CD4-positive, alpha-beta T cell treated with Interleukin-17A for 4 hours (primary cell): ENCODE measurements at regions not wholly inside any gene's neighbourhood (a gene's known extent, or its start where the extent isn't known, plus 50 kb on each side); places are given as distances from the start of the nearest gene placed in this dataset.
"Not testable (repeated sequence)": the region's sequence is repeated elsewhere in the genome, so short reads cannot be mapped to it uniquely, and the experiment has no call there.

Experiments used
- DNase-seq: peaks from one replicate; pipeline ENCODE4 v3.0.0-alpha.2; 2020; ENCODE audit warnings: mixed read lengths

DNA sequence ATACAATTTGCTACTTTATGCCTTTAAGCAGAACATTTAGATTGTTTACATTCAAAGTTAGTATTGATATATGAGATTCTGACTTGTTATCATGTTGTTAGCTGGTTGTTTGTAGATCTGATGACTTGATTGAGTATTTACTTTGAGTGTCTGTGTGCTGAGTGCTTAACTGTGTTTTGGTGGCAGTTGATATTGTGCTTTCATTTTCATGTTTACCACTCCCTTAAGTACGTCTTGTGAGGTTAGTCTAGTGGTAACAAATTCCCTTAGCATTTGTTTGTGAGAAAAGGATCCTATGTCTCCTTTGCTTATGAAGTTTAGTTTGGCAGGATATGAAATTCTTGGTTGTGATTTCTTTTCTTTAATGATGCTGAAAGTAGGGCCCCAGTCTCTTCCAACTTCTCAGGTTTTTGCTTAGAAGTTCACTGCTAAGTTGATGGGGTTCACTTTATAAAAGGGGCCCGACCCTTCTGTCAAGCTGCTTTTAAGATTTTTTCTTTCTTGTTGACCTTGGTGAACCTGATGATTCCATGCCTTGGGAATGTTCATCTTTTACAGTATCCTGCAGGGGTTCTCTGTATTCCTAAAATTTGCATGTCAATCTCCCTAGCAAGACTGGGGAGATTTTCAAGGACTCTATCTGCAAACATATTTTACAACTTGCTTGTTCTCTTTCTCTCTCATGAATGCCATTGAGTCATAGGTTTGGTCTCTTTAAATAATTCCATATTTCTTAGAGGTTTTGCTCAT lies 1095.4 kb upstream of the PCDH20 start:
- no peak for DNase-seq

DNA sequence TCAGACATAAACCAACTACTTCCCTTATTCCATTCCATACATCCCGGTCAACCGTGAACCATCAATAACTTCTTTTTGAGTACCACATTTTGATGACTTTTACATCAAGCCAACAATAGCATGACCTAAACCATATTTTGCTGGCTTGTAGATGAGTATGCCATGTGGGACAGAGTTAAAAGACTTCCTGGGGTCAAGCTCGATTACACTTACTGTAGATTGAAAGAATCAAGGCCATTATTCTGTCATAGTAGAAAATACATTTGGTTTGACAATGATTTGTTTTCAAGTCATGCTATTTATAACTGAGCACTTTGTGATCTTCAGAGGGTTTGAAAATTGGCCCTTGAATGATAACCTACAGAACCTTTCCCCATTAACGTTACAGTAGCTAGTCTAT lies 1086.9 kb upstream of the PCDH20 start:
- DNase-seq, result no peak

DNA sequence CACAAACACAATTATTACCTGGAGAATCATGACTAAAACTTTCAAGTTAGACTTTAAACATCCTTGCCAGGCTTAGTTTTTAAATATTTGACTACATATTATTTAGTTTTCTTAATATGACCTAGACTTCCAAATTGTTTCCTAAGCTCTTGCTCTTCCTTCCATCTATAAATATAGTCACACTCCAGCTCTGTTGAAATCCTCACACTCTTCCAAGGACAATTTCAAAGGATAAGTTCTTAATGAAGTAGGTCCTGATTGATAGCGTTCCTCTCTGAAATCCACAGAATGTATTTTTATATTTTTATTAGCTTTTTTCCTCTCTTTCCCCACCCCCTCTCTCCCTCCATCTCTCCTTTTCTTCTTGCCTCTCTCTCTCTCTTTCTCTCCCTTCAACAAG lies 1074.1 kb upstream of the PCDH20 start:
- no peak for DNase-seq

DNA sequence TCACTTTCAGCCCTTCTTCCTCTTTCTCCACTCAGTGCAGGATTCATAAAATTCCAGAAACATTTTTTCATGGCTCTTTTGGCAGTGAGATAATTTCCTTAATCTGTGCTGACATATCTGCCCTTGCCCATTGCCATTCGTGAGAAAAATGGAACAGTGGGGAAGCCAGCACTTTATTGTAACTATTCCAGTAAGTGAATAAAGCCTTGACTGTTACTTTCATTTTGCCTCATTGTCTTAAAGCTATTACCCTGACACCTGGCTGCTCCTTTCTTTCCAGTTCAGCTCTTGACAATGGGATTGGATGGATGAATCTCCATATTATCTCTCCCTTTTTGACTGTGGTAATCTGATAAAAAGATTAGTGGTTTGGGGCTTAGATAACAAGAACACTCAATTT lies 1068.1 kb upstream of the PCDH20 start:
- no peak for DNase-seq

DNA sequence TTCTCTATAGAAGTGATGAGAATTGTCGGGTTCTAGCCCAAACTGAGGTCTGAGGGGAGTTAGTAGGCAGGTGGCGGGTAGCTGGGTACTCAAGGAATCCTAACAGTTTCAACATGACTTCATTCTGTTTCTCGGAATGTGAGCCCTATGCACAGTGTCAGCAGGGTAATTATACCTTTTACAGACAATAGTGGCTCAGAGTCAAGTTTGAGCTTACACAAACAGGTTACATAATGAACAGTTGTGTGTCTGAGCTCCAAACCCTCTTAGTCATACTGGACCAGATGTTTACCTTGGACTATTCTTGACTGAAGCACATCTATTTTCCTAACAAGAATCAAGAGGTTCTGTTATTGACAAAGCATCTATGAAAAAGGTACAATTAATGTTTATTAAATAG lies 1066.7 kb upstream of the PCDH20 start:
- no peak for DNase-seq

DNA sequence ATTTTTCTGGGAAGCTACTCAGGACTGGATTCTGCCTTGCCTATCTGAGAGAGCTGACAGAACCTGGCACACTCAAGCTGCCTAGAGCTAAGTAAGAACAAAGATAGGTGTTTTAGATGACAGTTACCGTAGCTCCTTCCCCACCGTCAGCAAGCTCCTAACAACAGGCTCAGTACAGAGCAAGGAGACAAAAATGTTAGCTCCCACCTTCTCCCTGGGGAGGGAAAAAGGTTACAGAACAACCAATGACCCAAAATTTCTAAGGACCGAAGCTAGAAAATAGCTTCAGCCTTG lies 1058.2 kb upstream of the PCDH20 start:
- DNase-seq, result no peak

DNA sequence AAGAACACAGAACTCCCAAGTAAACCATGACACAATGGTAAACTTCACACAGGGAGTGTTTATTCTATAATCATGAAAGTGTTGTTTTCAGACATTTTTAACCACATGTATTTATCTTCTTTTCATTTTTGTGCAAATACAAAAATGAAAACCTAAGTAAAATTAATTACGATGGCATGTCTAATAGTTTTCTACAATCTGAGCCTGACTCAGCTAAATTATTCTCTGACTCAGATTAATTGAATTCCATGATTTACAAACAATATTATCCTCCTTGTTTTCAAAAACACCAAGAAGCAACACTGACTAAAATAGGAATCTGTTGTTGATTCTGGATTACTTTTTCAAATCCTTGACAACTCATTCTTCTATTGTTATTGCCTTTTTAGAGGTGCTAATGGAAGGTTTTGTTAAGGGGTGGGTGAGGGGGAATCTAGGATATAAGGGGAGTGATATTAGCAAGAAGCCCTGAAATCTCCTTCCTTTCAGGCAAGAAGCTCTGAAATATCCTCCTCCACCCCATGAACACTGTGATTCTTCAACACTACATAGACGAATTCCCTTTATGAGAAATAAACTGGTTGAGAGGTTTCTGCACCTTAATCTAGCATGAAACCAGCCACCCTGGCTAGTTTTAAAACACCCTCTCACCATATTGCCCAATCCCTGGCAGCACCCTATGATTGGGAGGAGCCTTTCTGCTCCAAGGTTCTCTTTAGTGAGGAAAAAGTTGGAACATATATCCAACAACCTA lies 1057.7 kb upstream of the PCDH20 start:
- no peak for DNase-seq

DNA sequence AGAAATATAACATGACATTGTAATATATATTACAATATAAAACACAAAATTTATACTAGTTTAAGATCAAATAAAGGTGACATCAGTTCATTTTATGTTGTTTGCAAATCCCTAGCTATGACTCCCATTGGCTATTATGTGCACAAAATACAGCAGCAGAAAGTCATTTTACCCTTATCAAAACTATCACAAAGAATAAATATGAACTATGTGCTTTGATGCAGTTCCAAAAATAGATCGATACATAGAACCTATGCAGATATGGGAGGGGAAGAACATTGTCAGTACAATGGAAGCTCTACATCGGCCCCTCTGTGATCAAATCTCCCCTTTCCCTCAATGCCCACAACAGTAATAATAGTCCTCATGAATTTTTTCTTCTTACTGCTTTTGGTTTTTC lies 1038.1 kb upstream of the PCDH20 start:
- no peak for DNase-seq

DNA sequence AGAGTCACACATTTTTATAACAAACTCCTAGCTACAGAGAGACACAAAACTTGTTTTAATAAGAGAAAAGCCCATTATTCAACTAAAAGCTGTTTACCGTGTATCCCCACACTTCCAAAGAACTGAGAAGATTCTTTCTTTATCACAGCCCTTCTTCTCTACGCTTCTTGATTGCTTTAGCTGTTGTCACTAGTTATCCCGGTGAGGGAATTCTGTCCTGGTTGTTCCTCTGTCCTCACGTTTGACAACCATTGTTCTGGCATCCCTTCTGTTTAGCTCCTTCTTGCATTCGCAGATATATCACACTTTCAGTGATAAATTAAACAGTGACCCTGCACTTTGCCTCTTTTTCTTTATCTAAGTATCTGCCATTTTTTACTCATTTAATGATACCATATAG lies 1035.1 kb upstream of the PCDH20 start:
- DNase-seq, result no peak

DNA sequence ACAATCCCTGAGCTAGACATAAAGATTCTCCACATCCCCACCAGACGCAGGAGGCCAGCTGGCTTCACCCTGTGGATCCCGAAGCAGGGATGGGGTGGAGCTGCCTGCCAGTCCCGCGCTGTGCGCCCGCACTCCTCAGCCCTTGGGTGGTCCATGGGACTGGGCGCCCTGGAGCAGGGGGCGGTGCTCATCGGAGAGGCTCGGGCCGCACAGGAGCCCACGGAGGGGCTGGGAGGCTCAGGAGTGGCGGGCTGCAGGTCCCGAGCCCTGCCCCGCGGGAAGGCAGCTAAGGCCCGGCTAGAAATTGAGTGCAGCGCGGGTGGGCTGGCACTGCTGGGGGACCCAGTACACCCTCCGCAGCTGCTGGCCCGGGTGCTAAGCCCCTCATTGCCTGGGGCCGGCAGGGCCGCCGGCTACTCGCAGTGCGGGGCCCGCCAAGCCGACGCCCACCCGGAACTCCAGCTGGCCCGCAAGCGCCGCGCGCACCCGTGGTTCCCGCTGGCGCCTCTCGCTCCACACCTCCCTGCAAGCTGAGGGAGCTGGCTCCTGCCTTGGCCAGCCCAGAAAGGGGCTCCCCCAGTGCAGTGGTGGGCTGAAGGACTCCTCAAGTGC lies 1032.2 kb upstream of the PCDH20 start:
- DNase-seq, result not testable (repeated sequence)

DNA sequence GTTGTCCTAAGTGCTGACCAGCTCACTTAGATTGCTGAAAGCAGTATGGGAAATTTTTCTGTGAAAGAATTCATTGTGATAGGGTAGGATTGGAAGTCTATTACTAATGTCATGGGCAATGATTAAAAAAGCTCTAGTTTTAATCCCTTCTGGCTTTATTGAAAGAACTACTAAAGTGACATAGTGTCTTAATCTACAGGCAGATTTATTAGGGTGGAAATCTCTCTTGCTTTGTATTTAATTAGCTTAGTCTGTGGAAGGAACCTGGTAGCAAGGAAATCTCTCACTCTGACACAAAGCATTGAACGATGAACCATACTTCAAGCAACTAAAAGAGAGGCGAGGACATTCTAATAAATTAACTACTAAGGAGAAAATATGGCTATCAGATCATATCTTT lies 1029.2 kb upstream of the PCDH20 start:
- DNase-seq, result no peak

DNA sequence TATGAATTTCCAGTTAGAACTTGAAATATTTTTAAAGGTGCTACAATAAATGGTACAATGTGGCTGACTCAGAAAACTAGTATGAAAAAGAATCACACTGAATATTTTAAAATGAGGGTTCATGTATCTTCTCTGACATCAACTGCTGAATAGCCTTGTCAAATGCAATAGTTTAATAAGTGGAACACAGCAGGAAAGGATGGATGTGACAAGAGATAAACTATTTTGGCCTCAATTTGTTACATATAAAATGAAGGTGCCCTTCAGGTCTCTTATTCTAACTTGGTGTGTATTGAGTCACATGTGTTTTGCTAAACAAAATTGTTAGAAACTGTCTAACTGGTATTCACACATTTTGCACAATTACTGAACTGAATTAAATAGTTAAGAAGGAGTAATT lies 1018.4 kb upstream of the PCDH20 start:
- no peak for DNase-seq

DNA sequence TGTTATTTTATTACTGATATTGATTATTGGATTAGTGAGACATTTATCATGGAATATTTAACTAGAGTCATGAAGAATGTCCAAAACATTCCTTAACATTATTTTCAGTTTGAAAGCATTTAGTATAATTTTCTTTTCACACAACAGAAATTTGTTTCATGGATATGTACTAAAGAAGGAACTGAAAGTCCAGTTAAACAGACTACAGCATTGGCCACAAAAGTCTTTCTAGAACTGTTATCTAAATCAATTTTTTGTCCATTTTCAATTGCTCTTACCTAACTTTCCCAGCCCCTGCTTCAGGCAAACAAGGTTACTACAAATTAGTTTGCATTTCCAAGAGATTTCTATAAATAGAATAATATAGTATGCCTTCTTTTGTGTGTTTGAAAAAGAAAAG lies 1018.0 kb upstream of the PCDH20 start:
- DNase-seq, result no peak

DNA sequence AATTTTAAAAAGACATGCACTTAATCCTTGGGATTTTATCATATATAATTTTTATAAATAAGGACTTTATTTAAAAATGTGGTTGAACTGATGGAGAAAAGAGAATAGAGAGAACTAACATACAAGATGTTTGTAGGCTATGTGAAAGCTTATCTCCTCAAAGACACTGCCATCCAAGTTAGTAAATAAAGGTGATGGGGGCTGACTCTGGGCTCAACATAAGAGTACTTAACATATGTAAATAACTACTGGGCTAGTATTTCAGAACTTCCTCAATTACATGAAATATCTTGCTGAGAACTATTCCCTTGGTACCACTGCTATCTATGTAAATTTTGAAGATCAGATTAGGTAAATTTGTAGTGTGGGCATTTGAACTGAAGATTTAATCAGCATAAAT lies 1017.3 kb upstream of the PCDH20 start:
- no peak for DNase-seq

DNA sequence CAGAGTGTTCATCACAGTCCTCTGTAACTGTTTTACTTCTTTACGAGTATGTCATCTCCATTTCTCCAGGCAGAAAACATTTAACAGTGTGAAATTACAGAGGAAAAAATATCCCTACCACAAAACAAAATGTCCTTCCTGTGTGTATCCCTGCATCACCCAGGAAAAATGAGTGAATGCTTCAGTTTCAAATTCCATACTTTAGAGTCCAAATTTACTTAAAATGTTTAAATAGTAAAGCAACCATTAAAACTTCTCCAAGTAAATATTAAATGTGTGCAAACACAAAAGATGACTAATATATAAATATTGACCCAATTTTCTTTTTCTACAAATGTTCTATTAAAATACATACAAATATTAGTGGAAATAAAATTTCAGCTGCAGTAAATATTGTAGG lies 1016.6 kb upstream of the PCDH20 start:
- no peak for DNase-seq

DNA sequence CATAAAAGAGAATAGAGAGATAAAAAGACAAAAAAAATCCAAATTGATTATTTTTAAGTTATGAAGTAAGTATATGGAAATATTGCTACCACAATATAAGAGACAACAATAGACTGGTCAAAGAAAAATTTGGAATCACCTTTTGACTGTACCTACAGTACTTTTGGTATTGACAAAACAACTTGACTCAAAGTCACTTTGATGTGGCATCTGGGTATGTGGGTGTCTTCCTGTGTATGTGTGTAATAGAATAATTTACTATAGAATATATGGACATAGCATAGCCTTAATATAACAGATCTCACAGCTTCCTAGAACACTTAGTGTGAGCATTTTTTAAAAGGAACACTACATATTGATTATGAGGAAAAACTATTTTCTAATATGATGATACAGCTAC lies 1016.2 kb upstream of the PCDH20 start:
- no peak for DNase-seq

DNA sequence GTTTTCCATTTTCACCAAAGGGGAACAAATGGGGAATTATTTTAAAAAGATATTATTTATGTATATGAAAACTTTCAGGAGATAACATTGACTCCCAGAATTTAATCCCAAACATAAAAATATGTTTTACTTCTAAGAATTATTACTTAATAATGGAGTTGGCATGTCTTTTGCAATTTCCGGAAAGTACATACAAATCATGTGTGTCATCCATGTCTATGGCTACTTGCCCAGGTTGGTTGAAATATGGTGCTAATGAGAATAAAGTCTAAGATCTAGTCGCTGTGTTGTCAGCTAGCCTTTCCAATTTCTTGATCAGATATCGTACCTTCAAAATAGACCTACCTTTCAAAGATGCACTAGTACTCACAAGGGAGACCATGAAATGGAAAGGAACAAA lies 1003.2 kb upstream of the PCDH20 start:
- DNase-seq, result no peak

DNA sequence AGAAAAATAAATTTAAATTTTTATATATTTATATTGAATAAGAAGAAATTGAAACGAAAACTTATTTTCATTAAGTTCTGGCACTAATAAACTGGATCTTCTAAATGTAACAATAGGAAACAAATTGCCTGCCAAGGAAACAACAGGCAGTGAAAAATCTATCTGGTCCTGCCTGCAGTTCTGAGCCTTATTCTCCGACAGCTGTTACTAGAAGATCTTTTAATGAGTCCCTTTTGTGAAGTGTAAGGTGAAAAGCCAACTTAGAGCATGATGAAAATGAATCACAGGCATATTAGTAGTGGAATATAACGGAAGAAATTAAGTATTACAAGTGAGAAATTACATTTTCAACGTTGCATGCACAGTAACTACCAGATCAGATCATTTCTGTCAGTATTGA lies 1002.7 kb upstream of the PCDH20 start:
- DNase-seq, result no peak

DNA sequence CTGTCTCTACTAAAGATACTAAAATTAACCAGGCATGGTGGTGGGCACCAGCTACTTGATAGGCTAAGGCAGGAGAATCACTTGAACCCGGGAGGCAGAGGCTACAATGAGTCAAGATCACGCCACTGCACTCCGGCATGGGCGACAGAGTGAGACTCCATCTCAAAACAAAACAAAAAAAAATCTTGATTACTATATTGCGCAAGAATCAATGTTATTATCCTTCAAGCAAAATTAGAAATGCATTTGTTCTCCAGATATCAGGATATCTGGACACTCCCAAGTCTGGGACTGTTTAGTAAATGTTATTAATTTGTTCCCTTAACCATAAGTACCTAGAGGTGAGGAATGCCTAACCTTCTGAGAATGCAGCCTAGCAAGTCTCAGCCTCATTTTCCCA lies 992.2 kb upstream of the PCDH20 start:
- DNase-seq, result no peak

DNA sequence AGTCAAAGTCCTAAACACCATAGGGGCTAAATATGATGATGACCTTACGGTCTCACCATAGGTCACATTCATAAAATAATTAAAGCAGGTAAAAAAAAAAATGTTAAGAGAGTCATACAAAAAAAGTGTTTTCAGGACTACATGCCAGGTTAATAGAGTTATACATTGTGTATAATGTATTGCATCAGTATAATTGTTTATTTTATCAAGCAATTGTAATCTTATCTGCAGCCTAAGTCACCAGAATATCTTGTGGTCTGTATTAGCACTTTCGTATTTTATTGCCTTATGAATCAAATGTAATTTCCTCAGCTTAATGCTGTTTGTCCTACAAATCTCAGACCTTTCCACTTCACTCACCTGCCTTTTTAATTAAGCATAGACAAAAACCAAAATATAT lies 972.9 kb upstream of the PCDH20 start:
- DNase-seq, result no peak

DNA sequence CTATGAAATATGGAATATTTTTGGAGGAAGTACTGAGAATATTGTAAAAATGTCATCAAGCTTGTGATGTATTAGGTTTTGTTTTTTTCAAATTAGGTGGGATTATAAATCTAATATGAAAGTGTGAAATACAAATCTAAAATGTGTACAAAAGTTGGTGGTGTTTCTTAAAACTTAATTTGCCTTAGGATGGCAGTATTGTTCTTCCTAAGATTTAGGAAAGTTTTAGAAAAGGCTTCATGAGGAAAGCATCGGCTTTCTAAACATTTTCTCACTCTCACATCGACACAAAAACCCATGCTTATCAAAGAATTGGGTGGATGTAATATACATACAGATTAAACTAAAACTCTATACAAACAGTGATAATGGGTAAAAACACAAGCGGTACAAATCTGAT lies 972.0 kb upstream of the PCDH20 start:
- DNase-seq, result no peak

DNA sequence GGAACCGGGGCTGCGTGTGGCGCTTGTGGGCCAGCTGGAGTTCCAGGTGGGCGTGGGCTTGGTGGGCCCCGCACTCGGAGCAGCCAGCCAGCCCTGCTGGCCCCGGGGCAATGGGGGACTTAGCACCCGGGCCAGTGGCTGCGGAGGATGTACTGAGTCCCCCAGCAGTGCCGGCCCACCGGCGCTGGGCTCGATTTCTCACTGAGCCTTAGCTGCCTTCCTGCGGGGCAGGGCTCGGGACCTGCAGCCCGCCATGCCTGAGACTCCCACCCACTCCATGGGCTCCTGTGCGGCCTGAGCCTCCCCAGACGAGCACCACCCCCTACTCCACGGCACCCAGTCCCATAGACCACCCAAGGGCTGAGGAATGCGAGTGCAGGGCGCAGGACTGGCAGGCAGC lies 963.6 kb upstream of the PCDH20 start:
- not testable (repeated sequence) for DNase-seq

DNA sequence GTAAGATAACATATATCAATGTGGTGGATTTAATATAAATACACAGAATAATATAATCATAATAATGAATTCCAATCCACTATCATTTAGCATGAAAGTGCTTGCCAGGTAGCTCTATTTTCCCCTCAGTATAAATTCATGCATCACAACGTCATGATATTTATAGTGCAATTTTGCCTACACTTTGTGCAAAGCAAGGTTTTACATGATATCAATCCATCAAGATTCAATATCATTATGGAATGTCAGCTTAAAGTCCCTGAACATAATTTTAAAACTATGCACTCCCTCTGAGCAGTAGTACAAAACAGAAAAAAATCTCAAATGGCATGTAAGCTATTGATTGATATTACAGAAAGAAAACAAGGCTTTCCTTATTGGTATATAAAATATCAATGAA lies 962.2 kb upstream of the PCDH20 start:
- DNase-seq, result no peak

DNA sequence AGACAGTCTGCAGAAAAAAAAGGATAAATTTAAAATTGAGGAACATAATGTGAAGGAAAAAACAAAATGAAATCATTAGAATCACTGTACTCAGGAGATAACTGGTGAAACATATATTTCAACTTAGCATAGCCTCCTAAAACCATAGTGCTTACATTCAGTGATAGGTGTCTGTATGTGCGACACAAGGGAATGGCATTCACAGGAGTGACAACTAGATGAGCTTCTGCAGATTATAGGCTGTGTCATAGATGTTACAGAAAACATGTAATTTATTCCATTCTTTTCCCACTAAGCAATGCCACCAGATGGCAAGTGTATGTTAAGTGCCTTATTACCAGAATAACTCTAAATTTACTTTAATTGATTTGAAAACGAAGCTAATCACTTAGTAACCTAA lies 960.0 kb upstream of the PCDH20 start:
- no peak for DNase-seq

DNA sequence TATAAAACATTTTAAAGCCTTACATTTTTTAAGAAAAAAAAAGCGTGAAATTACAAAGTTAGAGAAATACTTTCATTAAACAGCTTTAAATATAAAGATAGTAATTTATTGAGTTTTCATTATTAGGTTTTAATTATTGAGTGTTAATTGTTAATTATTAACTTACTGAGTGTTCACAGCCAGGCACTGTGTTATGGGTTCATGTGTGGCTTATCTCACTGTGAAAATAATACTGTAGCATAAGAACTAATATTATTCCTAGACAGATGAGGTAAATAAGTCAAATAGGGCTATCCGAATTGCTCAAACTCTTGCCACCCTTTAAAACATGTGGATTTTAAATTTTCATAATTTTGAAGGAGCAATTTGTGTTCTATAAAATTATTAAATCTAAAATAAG lies 956.1 kb upstream of the PCDH20 start:
- DNase-seq, result no peak
